Osteocyte (in vitro differentiated cells): ENCODE measurements at regions not wholly inside any gene's neighbourhood (a gene's known extent, or its start where the extent isn't known, plus 50 kb on each side); places are given as distances from the start of the nearest gene placed in this dataset.
"Not testable (repeated sequence)": the region's sequence is repeated elsewhere in the genome, so short reads cannot be mapped to it uniquely, and the experiment has no call there.

Experiments
- DNase-seq: peaks from one replicate; pipeline ENCODE4 v3.0.0; 2021; ENCODE audit warnings: mixed read lengths; ENCODE audit not compliant: unreplicated experiment; ENCODE audit errors: extremely low spot score
- H3K27ac Mint-ChIP-seq: one replicate; pipeline ENCODE4 v1.8.0; 2021; ENCODE audit warnings: mild to moderate bottlenecking, mixed read lengths; ENCODE audit not compliant: unreplicated experiment
- H3K27me3 Mint-ChIP-seq: one replicate; pipeline ENCODE4 v1.8.0; 2021; ENCODE audit warnings: mixed read lengths; ENCODE audit not compliant: unreplicated experiment
- H3K36me3 Mint-ChIP-seq: one replicate; pipeline ENCODE4 v1.8.0; 2021; ENCODE audit warnings: mixed read lengths; ENCODE audit not compliant: unreplicated experiment
- H3K4me1 Mint-ChIP-seq: one replicate; pipeline ENCODE4 v1.8.0; 2021; ENCODE audit warnings: mixed read lengths; ENCODE audit not compliant: unreplicated experiment
- H3K4me3 Mint-ChIP-seq: one replicate; pipeline ENCODE4 v1.8.0; 2021; ENCODE audit warnings: mild to moderate bottlenecking, moderate library complexity, mixed read lengths; ENCODE audit not compliant: unreplicated experiment
- H3K9me3 Mint-ChIP-seq: one replicate; pipeline ENCODE4 v1.8.0; 2021; ENCODE audit warnings: mixed read lengths; ENCODE audit not compliant: unreplicated experiment
- CTCF ChIP-seq: fragments of 200-600 bp; sonication (generic); IDR thresholded peaks from 2 replicates; pipeline ENCODE4 v1.5.0; 2021; ENCODE audit warnings: antibody characterized with exemption, mild to moderate bottlenecking, moderate library complexity

GRCh38 chr4:79198951-79199587 lies 126.8 kb downstream of the NAA11 start:
- Mint-ChIP-seq H3K27me3 (no peaks in the 10 kb centered on the region), H3K27ac (no peak overlapping the region), H3K9me3 (peaks cover 10% of the 10 kb centered on the region), H3K4me3 (no peak overlapping the region), H3K36me3 (no peaks in the 10 kb centered on the region), H3K4me1 (no peaks in the 10 kb centered on the region)
- DNase-seq, result no peak
- TF ChIP-seq CTCF, result no peak

GRCh38 chr4:79197275-79198009 lies 128.4 kb downstream of the NAA11 start:
- Mint-ChIP-seq H3K27me3 (no peaks in the 10 kb centered on the region), H3K36me3 (no peaks in the 10 kb centered on the region), H3K9me3 (peaks cover 13% of the 10 kb centered on the region), H3K27ac (no peak overlapping the region), H3K4me1 (no peaks in the 10 kb centered on the region), H3K4me3 (no peak overlapping the region)
- no peak for DNase-seq
- TF ChIP-seq CTCF, result no peak

GRCh38 chr4:79191292-79191691 lies 134.6 kb downstream of the NAA11 start:
- not testable (repeated sequence) for H3K27me3 Mint-ChIP-seq, H3K4me1 Mint-ChIP-seq, H3K27ac Mint-ChIP-seq, H3K36me3 Mint-ChIP-seq, DNase-seq, H3K4me3 Mint-ChIP-seq
- peaks cover 25% of the 10 kb centered on the region for H3K9me3 Mint-ChIP-seq

- Mint-ChIP-seq H3K36me3 (no peaks in the 10 kb centered on the region), H3K9me3 (peaks cover 6% of the 10 kb centered on the region), H3K4me1 (no peaks in the 10 kb centered on the region), H3K4me3 (no peak overlapping the region), H3K27ac (no peak overlapping the region), H3K27me3 (no peaks in the 10 kb centered on the region)
- TF ChIP-seq CTCF, result no peak
- DNase-seq, result no peak
Measured at GRCh38 chr4:79185526-79186045, 140.3 kb downstream of the NAA11 start.

GRCh38 chr4:79184476-79184875 lies 141.4 kb downstream of the NAA11 start:
- no peaks in the 10 kb centered on the region for H3K4me1 Mint-ChIP-seq
- H3K9me3 Mint-ChIP-seq, result peaks cover 6% of the 10 kb centered on the region
- H3K27ac Mint-ChIP-seq, result no peak overlapping the region
- H3K4me3 Mint-ChIP-seq, result no peak overlapping the region
- no peaks in the 10 kb centered on the region for H3K36me3 Mint-ChIP-seq
- TF ChIP-seq CTCF, result no peak
- no peaks in the 10 kb centered on the region for H3K27me3 Mint-ChIP-seq
- DNase-seq, result no peak
